ENCODE measurements at regions not wholly inside any gene's neighbourhood (a gene's known extent, or its start where the extent isn't known, plus 50 kb on each side); places are given as distances from the start of the nearest gene placed in this dataset.
A peak's percentile ranks its signal among the peaks of the same experiment; 100 is the strongest.

DNA sequence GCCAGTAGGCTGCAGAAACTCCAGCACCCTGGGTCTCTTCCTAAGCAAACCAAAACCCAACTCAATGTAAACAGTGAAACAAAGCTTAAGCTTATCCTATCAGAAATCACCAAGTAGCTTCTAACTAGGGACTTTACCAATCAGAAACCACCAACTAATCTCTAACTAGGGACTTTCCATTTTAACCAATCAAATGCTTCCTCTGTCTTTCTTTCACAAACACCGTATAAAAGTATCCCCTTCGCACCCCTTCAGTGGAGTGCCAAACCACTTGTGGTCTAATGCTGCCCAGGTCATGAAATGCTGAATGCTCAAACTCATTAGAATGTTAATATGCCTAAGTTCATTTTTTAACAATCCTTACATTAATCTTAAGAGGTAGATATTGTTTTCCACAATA is 250.5 kb upstream of the DUSP10 start:
- no peak overlapping the region for H3K4me2 ChIP-seq
- no peaks in the 10 kb centered on the region for H3K9me2 ChIP-seq
- no peaks in the 10 kb centered on the region for H3K79me2 ChIP-seq (ENCODE audit: insufficient read depth)
- POLR2A ChIA-PET = no interaction called here
- H2AFZ ChIP-seq (ENCODE audit: low read depth) = no peak overlapping the region
- H3K9ac ChIP-seq = no peak overlapping the region
- H3K27me3 ChIP-seq (ENCODE audit: insufficient read depth) = no peaks in the 10 kb centered on the region
- no peak for DNase-seq
- CTCF ChIA-PET = interaction anchor here (1.0 kb wide), 1 partner anchor 463 kb away, joined by 3 read pairs; no protein-coding TSS in a partner anchor
- H3K4me1 ChIP-seq (ENCODE audit: control insufficient read depth in 1 of 2, insufficient read depth in 2 of 2, low read depth in 1 of 2, low read length in 1 of 2) = no peaks in the 10 kb centered on the region; a peak in 2 of 4 replicates
- no peak overlapping the region for H3K4me3 ChIP-seq (ENCODE audit: low read depth in 2 of 2, low read length in 1 of 2)
- no peaks in the 10 kb centered on the region for H3K36me3 ChIP-seq (replicated peaks in 1 of 2; ENCODE audit: control insufficient read depth in 1 of 2, insufficient read depth in 2 of 2, low read length in 1 of 2)
- 91% methylated on average over 2 of the region's 2 CpGs for WGBS (ENCODE audit: low lambda C conversion rate)
- H4K20me1 ChIP-seq (ENCODE audit: insufficient read depth) = no peaks in the 10 kb centered on the region
- peaks cover 4% of the 10 kb centered on the region for H3F3A ChIP-seq (replicated peaks; ENCODE audit: insufficient read depth)
- no peak overlapping the region for H3K27ac ChIP-seq (ENCODE audit: low read depth in 2 of 2, low read length in 1 of 2)
- H3K9me3 ChIP-seq = no peaks in the 10 kb centered on the region
- no peak for TF ChIP-seq TCF12 (IDR thresholded peaks at IDR 0.05)
- TF ChIP-seq, protein P1, sequence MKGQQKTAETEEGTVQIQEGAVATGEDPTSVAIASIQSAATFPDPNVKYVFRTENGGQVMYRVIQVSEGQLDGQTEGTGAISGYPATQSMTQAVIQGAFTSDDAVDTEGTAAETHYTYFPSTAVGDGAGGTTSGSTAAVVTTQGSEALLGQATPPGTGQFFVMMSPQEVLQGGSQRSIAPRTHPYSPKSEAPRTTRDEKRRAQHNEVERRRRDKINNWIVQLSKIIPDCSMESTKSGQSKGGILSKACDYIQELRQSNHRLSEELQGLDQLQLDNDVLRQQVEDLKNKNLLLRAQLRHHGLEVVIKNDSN (IDR thresholded peaks at IDR 0.05; ENCODE audit: borderline replicate concordance, low read depth) = no peak
- no peak for TF ChIP-seq TEAD4 (IDR thresholded peaks at IDR 0.05; ENCODE audit: borderline replicate concordance, insufficient read depth)
- no peak for TF ChIP-seq MXI1 (IDR thresholded peaks at IDR 0.05; ENCODE audit: low read depth, low read length)
- no peak for TF ChIP-seq FOXM1 (IDR thresholded peaks at IDR 0.05; ENCODE audit: low read depth)
- TF ChIP-seq, protein P2, sequence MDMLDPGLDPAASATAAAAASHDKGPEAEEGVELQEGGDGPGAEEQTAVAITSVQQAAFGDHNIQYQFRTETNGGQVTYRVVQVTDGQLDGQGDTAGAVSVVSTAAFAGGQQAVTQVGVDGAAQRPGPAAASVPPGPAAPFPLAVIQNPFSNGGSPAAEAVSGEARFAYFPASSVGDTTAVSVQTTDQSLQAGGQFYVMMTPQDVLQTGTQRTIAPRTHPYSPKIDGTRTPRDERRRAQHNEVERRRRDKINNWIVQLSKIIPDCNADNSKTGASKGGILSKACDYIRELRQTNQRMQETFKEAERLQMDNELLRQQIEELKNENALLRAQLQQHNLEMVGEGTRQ (IDR thresholded peaks at IDR 0.05; ENCODE audit: borderline replicate concordance, low read depth, low read length) = no peak
- TF ChIP-seq YY1 (IDR thresholded peaks at IDR 0.05; ENCODE audit: low read depth) = no peak
- no peak for TF ChIP-seq EZH2phosphoT487 (IDR thresholded peaks at IDR 0.05; ENCODE audit: borderline replicate concordance, low read depth)
- TF ChIP-seq RXRA (IDR thresholded peaks at IDR 0.05; ENCODE audit: borderline replicate concordance, low read depth) = no peak
- TF ChIP-seq, protein P3, sequence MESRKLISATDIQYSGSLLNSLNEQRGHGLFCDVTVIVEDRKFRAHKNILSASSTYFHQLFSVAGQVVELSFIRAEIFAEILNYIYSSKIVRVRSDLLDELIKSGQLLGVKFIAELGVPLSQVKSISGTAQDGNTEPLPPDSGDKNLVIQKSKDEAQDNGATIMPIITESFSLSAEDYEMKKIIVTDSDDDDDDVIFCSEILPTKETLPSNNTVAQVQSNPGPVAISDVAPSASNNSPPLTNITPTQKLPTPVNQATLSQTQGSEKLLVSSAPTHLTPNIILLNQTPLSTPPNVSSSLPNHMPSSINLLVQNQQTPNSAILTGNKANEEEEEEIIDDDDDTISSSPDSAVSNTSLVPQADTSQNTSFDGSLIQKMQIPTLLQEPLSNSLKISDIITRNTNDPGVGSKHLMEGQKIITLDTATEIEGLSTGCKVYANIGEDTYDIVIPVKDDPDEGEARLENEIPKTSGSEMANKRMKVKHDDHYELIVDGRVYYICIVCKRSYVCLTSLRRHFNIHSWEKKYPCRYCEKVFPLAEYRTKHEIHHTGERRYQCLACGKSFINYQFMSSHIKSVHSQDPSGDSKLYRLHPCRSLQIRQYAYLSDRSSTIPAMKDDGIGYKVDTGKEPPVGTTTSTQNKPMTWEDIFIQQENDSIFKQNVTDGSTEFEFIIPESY (IDR thresholded peaks at IDR 0.05; ENCODE audit: borderline replicate concordance, low read depth) = no peak
- TF ChIP-seq, protein P4, sequence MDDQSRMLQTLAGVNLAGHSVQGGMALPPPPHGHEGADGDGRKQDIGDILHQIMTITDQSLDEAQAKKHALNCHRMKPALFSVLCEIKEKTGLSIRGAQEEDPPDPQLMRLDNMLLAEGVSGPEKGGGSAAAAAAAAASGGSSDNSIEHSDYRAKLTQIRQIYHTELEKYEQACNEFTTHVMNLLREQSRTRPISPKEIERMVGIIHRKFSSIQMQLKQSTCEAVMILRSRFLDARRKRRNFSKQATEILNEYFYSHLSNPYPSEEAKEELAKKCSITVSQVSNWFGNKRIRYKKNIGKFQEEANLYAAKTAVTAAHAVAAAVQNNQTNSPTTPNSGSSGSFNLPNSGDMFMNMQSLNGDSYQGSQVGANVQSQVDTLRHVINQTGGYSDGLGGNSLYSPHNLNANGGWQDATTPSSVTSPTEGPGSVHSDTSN (IDR thresholded peaks at IDR 0.05) = no peak

DNA sequence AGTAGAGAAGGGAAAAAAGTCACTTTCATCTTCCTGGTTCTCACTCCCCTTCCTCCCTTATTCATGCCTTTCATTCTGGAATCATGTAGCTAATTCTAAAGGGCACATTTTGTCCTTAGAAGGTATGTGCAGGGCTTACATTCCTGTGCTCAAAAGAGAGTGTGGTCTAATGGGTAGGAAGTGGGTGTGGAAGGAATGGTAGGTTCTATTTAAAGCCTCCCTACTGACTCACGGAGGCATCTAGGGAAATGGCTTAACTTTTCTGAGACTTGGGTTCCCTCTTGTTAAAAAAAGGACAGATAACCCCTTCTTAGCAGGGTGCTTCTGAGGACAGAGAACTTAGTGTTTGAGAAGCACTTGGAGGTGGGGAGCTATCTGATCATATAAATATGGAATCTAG is 249.3 kb upstream of the DUSP10 start:
- WGBS (ENCODE audit: low lambda C conversion rate) = 71% methylated on average over 1 of the region's 1 CpG
- H3K4me1 ChIP-seq (ENCODE audit: control insufficient read depth in 1 of 2, insufficient read depth in 2 of 2, low read depth in 1 of 2, low read length in 1 of 2) = no peaks in the 10 kb centered on the region; a peak in 2 of 4 replicates
- H3K36me3 ChIP-seq (replicated peaks in 1 of 2; ENCODE audit: control insufficient read depth in 1 of 2, insufficient read depth in 2 of 2, low read length in 1 of 2) = no peaks in the 10 kb centered on the region
- no peak overlapping the region for H3K9ac ChIP-seq
- no peaks in the 10 kb centered on the region for H3K9me3 ChIP-seq
- no peak overlapping the region for H3K4me3 ChIP-seq (ENCODE audit: low read depth in 2 of 2, low read length in 1 of 2)
- no peaks in the 10 kb centered on the region for H3K27me3 ChIP-seq (ENCODE audit: insufficient read depth)
- no peak overlapping the region for H3K4me2 ChIP-seq
- H4K20me1 ChIP-seq (ENCODE audit: insufficient read depth) = no peaks in the 10 kb centered on the region
- H3K27ac ChIP-seq (ENCODE audit: low read depth in 2 of 2, low read length in 1 of 2) = no peak overlapping the region
- DNase-seq = no peak
- H3K79me2 ChIP-seq (ENCODE audit: insufficient read depth) = no peaks in the 10 kb centered on the region
- ChIA-PET CTCF (interaction anchor here (1.1 to 1.4 kb wide), 2 partner anchors 12 to 70 kb away, joined by 3 read pairs; no protein-coding TSS in a partner anchor), POLR2A (no interaction called here)
- 0 out of 2 replicates have a peak overlapping the region, but pooled peaks have one; percentile 5 for H2AFZ ChIP-seq (ENCODE audit: low read depth)
- peaks cover 4% of the 10 kb centered on the region for H3F3A ChIP-seq (replicated peaks; ENCODE audit: insufficient read depth)
- no peaks in the 10 kb centered on the region for H3K9me2 ChIP-seq
- TF ChIP-seq, protein P3 (IDR thresholded peaks at IDR 0.05; ENCODE audit: borderline replicate concordance, low read depth) = no peak
- TF ChIP-seq GATA2 (CRISPR knock-in tag; IDR thresholded peaks at IDR 0.05) = no peak
- TF ChIP-seq EP300 (IDR thresholded peaks at IDR 0.05; ENCODE audit: borderline replicate concordance in 1 of 2, low read depth in 1 of 2, low read length in 1 of 2) = no peak
- TF ChIP-seq, protein P5, sequence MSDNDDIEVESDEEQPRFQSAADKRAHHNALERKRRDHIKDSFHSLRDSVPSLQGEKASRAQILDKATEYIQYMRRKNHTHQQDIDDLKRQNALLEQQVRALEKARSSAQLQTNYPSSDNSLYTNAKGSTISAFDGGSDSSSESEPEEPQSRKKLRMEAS (IDR thresholded peaks at IDR 0.05; ENCODE audit: low read depth) = no peak
- no peak for TF ChIP-seq TCF12 (IDR thresholded peaks at IDR 0.05)
- TF ChIP-seq JUND (IDR thresholded peaks at IDR 0.05) = no peak
- TF ChIP-seq, protein P6, sequence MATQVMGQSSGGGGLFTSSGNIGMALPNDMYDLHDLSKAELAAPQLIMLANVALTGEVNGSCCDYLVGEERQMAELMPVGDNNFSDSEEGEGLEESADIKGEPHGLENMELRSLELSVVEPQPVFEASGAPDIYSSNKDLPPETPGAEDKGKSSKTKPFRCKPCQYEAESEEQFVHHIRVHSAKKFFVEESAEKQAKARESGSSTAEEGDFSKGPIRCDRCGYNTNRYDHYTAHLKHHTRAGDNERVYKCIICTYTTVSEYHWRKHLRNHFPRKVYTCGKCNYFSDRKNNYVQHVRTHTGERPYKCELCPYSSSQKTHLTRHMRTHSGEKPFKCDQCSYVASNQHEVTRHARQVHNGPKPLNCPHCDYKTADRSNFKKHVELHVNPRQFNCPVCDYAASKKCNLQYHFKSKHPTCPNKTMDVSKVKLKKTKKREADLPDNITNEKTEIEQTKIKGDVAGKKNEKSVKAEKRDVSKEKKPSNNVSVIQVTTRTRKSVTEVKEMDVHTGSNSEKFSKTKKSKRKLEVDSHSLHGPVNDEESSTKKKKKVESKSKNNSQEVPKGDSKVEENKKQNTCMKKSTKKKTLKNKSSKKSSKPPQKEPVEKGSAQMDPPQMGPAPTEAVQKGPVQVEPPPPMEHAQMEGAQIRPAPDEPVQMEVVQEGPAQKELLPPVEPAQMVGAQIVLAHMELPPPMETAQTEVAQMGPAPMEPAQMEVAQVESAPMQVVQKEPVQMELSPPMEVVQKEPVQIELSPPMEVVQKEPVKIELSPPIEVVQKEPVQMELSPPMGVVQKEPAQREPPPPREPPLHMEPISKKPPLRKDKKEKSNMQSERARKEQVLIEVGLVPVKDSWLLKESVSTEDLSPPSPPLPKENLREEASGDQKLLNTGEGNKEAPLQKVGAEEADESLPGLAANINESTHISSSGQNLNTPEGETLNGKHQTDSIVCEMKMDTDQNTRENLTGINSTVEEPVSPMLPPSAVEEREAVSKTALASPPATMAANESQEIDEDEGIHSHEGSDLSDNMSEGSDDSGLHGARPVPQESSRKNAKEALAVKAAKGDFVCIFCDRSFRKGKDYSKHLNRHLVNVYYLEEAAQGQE (IDR thresholded peaks at IDR 0.05; ENCODE audit: low read depth, low read length) = no peak
